Ectodermal cell (in vitro differentiated cells): ENCODE measurements at regions not wholly inside any gene's neighbourhood (a gene's known extent, or its start where the extent isn't known, plus 50 kb on each side); places are given as distances from the start of the nearest gene placed in this dataset.
"Not testable (repeated sequence)": the region's sequence is repeated elsewhere in the genome, so short reads cannot be mapped to it uniquely, and the experiment has no call there.

Experiments used
- H3K27ac ChIP-seq: 2 replicates; pipeline ENCODE4 v1.7.0; 2013; ENCODE audit warnings: mild to moderate bottlenecking, low read depth, low read length; ENCODE audit not compliant: insufficient read depth, poor library complexity, severe bottlenecking
- H3K27me3 ChIP-seq: 2 replicates; pipeline ENCODE4 v1.7.0; 2013; ENCODE audit warnings: mild to moderate bottlenecking, low read length; ENCODE audit not compliant: insufficient read depth, control insufficient read depth, poor library complexity, severe bottlenecking
- H3K36me3 ChIP-seq: one replicate; pipeline ENCODE4 v1.7.0; 2013; ENCODE audit warnings: low read length; ENCODE audit not compliant: control insufficient read depth, insufficient read depth
- H3K4me1 ChIP-seq: one replicate; pipeline ENCODE4 v1.7.0; 2013; ENCODE audit warnings: low read length; ENCODE audit not compliant: control insufficient read depth, insufficient read depth
- H3K4me3 ChIP-seq: 2 replicates; pipeline ENCODE4 v1.7.0; 2013; ENCODE audit warnings: low read depth, low read length, control low read depth; ENCODE audit not compliant: insufficient read depth
- H3K9me3 ChIP-seq: 2 replicates; pipeline ENCODE4 v1.7.0; 2013; ENCODE audit warnings: mild to moderate bottlenecking, low read length, moderate library complexity; ENCODE audit not compliant: control insufficient read depth
- WGBS, 2 experiments: methylation state at CpG; one replicate each; pipeline ENCODE4 v1.1.7; 2013; ENCODE audit warnings: missing lambda C conversion rate in 2 of 2; 5-methylcytosine and 5-hydroxymethylcytosine counted together

DNA sequence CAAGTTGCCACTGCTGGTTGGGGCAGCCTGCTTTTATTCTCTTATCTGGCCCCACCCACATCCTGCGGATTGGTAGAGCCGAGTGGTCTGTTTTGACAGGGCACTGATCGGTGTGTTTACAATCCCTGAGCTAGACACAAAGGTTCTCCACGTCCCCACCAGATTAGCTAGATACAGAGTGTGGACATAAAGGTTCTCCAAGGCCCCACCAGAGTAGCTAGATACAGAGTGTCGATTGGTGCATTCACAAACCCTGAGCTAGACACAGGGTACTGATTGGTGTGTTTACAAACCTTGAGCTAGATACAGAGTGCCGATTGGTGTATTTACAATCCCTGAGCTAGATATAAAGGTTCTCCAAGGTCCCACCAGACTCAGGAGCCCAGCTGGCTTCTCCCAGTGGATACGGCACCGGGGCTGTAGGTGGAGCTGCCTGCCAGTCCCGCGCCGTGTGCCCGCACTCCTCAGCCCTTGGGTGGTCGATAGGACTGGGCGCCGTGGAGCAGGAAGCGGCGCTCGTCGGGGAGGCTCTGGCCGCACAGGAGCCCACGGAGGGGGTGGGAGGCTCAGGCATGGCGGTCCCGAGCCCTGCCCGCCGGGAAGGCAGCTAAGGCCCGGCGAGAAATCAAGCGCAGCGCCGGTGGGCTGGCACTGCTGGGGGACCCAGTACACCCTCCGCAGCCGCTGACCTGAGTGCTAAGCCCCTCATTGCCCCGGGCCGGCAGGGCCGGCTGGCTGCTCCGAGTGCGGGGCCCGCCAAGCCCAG is 157.8 kb upstream of the PPP1R3A start:
- not testable (repeated sequence) for H3K27me3 ChIP-seq, H3K36me3 ChIP-seq, H3K27ac ChIP-seq, H3K4me1 ChIP-seq, H3K9me3 ChIP-seq, H3K4me3 ChIP-seq
- WGBS, 2 experiments: 92 to 95% methylated on average over 36 to 37 of the region's 38 CpGs

- Histone ChIP-seq H3K27ac (no peak overlapping the region), H3K36me3 (no peaks in the 10 kb centered on the region), H3K27me3 (no peaks in the 10 kb centered on the region), H3K4me3 (no peak overlapping the region), H3K4me1 (no peaks in the 10 kb centered on the region), H3K9me3 (no peaks in the 10 kb centered on the region)
- WGBS, 2 experiments: 89 to 93% methylated on average over 2 of the region's 2 CpGs
These were observed 154.9 kb upstream of the PPP1R3A start for GRCh38 chr7:114073701-114074100.

DNA sequence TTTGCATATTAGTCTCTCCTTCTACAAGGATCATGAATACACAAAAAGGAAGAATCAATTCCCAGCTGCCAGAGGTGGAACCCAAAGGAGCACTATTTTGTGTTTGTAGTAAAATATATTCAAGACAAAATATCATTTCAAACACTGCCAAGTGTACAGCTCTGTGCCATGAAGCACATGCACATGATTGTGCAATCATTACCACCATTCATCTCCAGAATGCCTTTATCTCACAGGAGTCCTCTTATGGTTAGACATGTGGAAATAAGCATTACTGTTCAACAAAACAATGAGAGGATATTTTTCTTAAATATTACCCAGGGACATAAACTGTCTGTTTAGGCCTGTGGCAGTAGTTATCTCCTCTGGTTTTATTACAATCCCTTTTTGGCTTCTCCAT is 151.4 kb upstream of the PPP1R3A start:
- Histone ChIP-seq H3K27ac (no peak overlapping the region), H3K27me3 (no peaks in the 10 kb centered on the region), H3K36me3 (no peaks in the 10 kb centered on the region), H3K9me3 (no peaks in the 10 kb centered on the region), H3K4me1 (no peaks in the 10 kb centered on the region), H3K4me3 (no peak overlapping the region)

DNA sequence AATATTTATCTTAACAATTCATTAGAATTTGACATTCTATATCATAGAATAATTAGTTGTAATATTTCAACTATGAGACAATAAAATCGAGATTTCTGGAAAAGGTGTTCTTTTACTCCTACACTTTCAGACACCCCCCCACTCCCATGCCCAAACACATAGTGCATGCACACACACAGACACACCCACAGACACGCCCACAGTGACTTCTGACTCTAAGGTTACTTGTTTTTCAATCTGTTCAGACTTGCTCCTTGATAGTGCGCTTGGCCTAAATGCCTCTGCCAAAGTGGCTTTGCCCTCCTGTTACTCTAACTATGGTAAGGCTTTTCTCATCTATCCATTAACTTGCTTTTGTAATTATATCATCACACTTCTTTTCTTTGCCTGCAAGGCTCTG is 144.0 kb upstream of the PPP1R3A start:
- Histone ChIP-seq H3K27ac (no peak overlapping the region), H3K4me1 (no peaks in the 10 kb centered on the region), H3K4me3 (no peak overlapping the region), H3K36me3 (no peaks in the 10 kb centered on the region), H3K27me3 (no peaks in the 10 kb centered on the region), H3K9me3 (no peaks in the 10 kb centered on the region)
- 92 to 93% methylated on average over 3 of the region's 3 CpGs for WGBS, 2 experiments

- H3K36me3 ChIP-seq: no peaks in the 10 kb centered on the region
- 73 to 84% methylated on average over 2 of the region's 2 CpGs for WGBS, 2 experiments
- H3K4me3 ChIP-seq: no peak overlapping the region
- H3K27me3 ChIP-seq: no peaks in the 10 kb centered on the region
- no peak overlapping the region for H3K27ac ChIP-seq
- H3K4me1 ChIP-seq: no peaks in the 10 kb centered on the region
- no peaks in the 10 kb centered on the region for H3K9me3 ChIP-seq
These were observed 133.1 kb upstream of the PPP1R3A start for GRCh38 chr7:114051871-114052331.

DNA sequence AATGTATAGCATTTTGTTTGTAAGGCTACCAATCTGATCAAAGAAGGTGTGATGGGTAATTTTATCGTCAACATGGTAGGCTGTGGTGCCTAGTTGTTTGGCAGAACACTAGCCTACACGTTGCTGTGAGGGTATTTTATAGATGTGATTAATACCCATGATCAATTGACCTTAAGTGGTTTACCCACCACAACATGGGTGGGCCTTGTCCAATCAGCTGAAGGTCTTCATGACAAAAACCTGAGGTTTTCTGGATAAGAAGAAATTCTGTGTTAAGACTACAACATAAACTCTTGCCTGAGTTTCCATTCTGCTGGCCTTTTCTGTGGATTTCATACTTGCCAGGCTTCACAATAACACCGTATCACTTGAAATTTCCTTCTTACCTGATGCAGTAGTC is 131.8 kb upstream of the PPP1R3A start:
- no peaks in the 10 kb centered on the region for H3K36me3 ChIP-seq
- no peak overlapping the region for H3K27ac ChIP-seq
- H3K4me1 ChIP-seq: no peaks in the 10 kb centered on the region
- H3K4me3 ChIP-seq: no peak overlapping the region
- H3K9me3 ChIP-seq: no peaks in the 10 kb centered on the region
- H3K27me3 ChIP-seq: no peaks in the 10 kb centered on the region
- 83 to 91% methylated on average over 2 to 3 of the region's 3 CpGs for WGBS, 2 experiments

GRCh38 chr7:114048386-114049235 is 129.8 kb upstream of the PPP1R3A start:
- no peaks in the 10 kb centered on the region for H3K9me3 ChIP-seq
- H3K27me3 ChIP-seq: no peaks in the 10 kb centered on the region
- 92 to 93% methylated on average over 12 of the region's 12 CpGs for WGBS, 2 experiments
- no peak overlapping the region for H3K27ac ChIP-seq
- no peak overlapping the region for H3K4me3 ChIP-seq
- H3K36me3 ChIP-seq: no peaks in the 10 kb centered on the region
- H3K4me1 ChIP-seq: no peaks in the 10 kb centered on the region

GRCh38 chr7:114047889-114048288 is 129.1 kb upstream of the PPP1R3A start:
- no peaks in the 10 kb centered on the region for H3K4me1 ChIP-seq
- H3K36me3 ChIP-seq: no peaks in the 10 kb centered on the region
- WGBS, 2 experiments: 95 to 96% methylated on average over 2 of the region's 2 CpGs
- no peak overlapping the region for H3K4me3 ChIP-seq
- H3K27ac ChIP-seq: no peak overlapping the region
- no peaks in the 10 kb centered on the region for H3K27me3 ChIP-seq
- no peaks in the 10 kb centered on the region for H3K9me3 ChIP-seq

DNA sequence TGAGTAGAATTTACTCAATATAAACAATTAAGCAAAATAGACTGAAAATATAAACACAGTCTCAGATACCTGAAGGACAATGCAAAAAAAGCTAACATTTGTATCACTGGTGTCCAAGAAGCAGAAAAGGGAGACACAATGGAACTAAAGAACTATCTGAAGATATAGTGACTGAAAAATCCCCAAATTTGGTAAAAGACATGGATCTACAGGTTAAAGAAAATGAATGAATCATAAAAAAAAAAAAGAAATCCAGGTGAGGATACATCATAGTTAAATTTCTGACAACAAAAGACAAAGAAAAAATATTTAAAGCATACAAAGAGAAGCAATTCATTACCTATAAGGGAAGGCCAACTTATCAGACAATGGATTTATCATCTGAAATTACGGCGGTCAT is 114.7 kb upstream of the PPP1R3A start:
- H3K4me1 ChIP-seq: no peaks in the 10 kb centered on the region
- WGBS, 2 experiments: 100% methylated on average over 2 of the region's 2 CpGs
- H3K27me3 ChIP-seq: no peaks in the 10 kb centered on the region
- no peak overlapping the region for H3K27ac ChIP-seq
- no peak overlapping the region for H3K4me3 ChIP-seq
- no peaks in the 10 kb centered on the region for H3K9me3 ChIP-seq
- H3K36me3 ChIP-seq: no peaks in the 10 kb centered on the region

- H3K27me3 ChIP-seq: no peaks in the 10 kb centered on the region
- 0% methylated on average over 1 of the region's 1 CpG; no CpG with 5 or more reads in 1 of the 2 experiments for WGBS, 2 experiments
- no peaks in the 10 kb centered on the region for H3K36me3 ChIP-seq
- H3K4me1 ChIP-seq: no peaks in the 10 kb centered on the region
- no peak overlapping the region for H3K4me3 ChIP-seq
- H3K27ac ChIP-seq: no peak overlapping the region
- H3K9me3 ChIP-seq: no peaks in the 10 kb centered on the region
These were observed 107.8 kb upstream of the PPP1R3A start for GRCh38 chr7:114026486-114027089.
